HEK293 (cell line): ENCODE measurements at regions not wholly inside any gene's neighbourhood (a gene's known extent, or its start where the extent isn't known, plus 50 kb on each side); places are given as distances from the start of the nearest gene placed in this dataset.

Source experiments
- CTCF ChIA-PET: fragments of 350-600 bp; formaldehyde crosslinking; extraction: SDS; loops from one replicate; lab custom pipeline; 2021; ENCODE audit warnings: antibody characterized with exemption; lab: Yijun Ruan, JAX
- POLR2A ChIA-PET: fragments of 300-600 bp; formaldehyde crosslinking; extraction: SDS; loops from one replicate; lab custom pipeline; 2020; ENCODE audit warnings: antibody characterized with exemption, inconsistent platforms; lab: Yijun Ruan, JAX
- H3K27ac ChIP-seq: fragments of 200-500 bp; sonication (Bioruptor generic); 2 replicates; pipeline ENCODE4 v1.5.1; 2014; ENCODE audit warnings: low read depth, low read length, control low read depth, inconsistent platforms; ENCODE audit errors: extremely low read depth
- H3K36me3 ChIP-seq, 2 experiments: fragments of 200-500 bp in 1 of 2; sonication (Bioruptor generic) in 1 of 2; 1 replicate in 1 of 2; 2 replicates in 1 of 2; pipeline ENCODE4 v1.5.1; 2014 to 2017; ENCODE audit warnings: inconsistent platforms in 2 of 2, low read length in 2 of 2; ENCODE audit not compliant: control insufficient read depth in 2 of 2, insufficient read depth in 1 of 2
- H3K4me1 ChIP-seq: fragments of 200-500 bp; sonication (Bioruptor generic); 2 replicates; pipeline ENCODE4 v1.5.1; 2014; ENCODE audit warnings: mild to moderate bottlenecking, low read length, inconsistent platforms; ENCODE audit not compliant: control insufficient read depth, insufficient read depth
- H3K4me3 ChIP-seq: 2 replicates; pipeline ENCODE4 v1.5.1; 2011; ENCODE audit warnings: low read depth, mild to moderate bottlenecking, control low read depth, low read length, moderate library complexity
- H3K9me3 ChIP-seq: fragments of 200-500 bp; sonication (Bioruptor generic); 2 replicates; pipeline ENCODE4 v1.5.1; 2014; ENCODE audit warnings: low read depth, low read length, inconsistent platforms; ENCODE audit not compliant: control insufficient read depth, insufficient read depth
- BCL11A ChIP-seq: fragments of 450-650 bp; formaldehyde crosslinking; IDR thresholded peaks from 2 replicates; pipeline ENCODE4 v1.5.1; 2016; ENCODE audit warnings: low read depth, missing biosample characterization, missing genetic modification characterization
- CTCF ChIP-seq: fragments of 450-650 bp; formaldehyde crosslinking; IDR thresholded peaks from 2 replicates; pipeline ENCODE4 v1.5.1; 2016; ENCODE audit warnings: missing biosample characterization, missing genetic modification characterization
- GFI1B ChIP-seq: fragments of 450-650 bp; formaldehyde crosslinking; IDR thresholded peaks from 2 replicates; pipeline ENCODE4 v1.5.1; 2016; ENCODE audit warnings: missing biosample characterization, missing genetic modification characterization
- PRDM2 ChIP-seq: fragments of 450-650 bp; formaldehyde crosslinking; IDR thresholded peaks from 2 replicates; pipeline ENCODE4 v1.5.1; 2016; ENCODE audit warnings: missing biosample characterization, missing genetic modification characterization, borderline replicate concordance
- SCRT2 ChIP-seq: fragments of 450-650 bp; formaldehyde crosslinking; IDR thresholded peaks from 2 replicates; pipeline ENCODE4 v1.5.1; 2016; ENCODE audit warnings: missing biosample characterization, missing genetic modification characterization
- WT1 ChIP-seq: fragments of 450-650 bp; formaldehyde crosslinking; IDR thresholded peaks from 2 replicates; pipeline ENCODE4 v1.5.1; 2016; ENCODE audit warnings: missing biosample characterization, missing genetic modification characterization
- YY2 ChIP-seq: fragments of 450-650 bp; formaldehyde crosslinking; IDR thresholded peaks from 2 replicates; pipeline ENCODE4 v1.5.1; 2016; ENCODE audit warnings: missing biosample characterization, missing genetic modification characterization
- ZBTB44 ChIP-seq: fragments of 450-650 bp; IDR thresholded peaks from 2 replicates; pipeline ENCODE4 v1.5.1; 2018; ENCODE audit warnings: missing biosample characterization, mild to moderate bottlenecking, missing genetic modification characterization
- ZNF10 ChIP-seq: fragments of 450-650 bp; formaldehyde crosslinking; IDR thresholded peaks from 2 replicates; pipeline ENCODE4 v1.5.1; 2017; ENCODE audit warnings: missing biosample characterization, missing genetic modification characterization
- ZNF112 ChIP-seq: fragments of 450-650 bp; formaldehyde crosslinking; IDR thresholded peaks from 2 replicates; pipeline ENCODE4 v1.5.0; 2017; ENCODE audit warnings: missing biosample characterization, missing genetic modification characterization
- ZNF211 ChIP-seq: fragments of 450-650 bp; formaldehyde crosslinking; IDR thresholded peaks from 2 replicates; pipeline ENCODE4 v1.5.1; 2016; ENCODE audit warnings: low read depth, missing biosample characterization, missing genetic modification characterization
- ZNF280D ChIP-seq: fragments of 450-650 bp; formaldehyde crosslinking; IDR thresholded peaks from 2 replicates; pipeline ENCODE4 v1.5.1; 2016; ENCODE audit warnings: missing biosample characterization, missing genetic modification characterization
- ZNF292 ChIP-seq: fragments of 450-650 bp; formaldehyde crosslinking; IDR thresholded peaks from 2 replicates; pipeline ENCODE4 v1.5.1; 2016; ENCODE audit warnings: low read depth, missing biosample characterization, missing genetic modification characterization, borderline replicate concordance
- ZNF366 ChIP-seq: fragments of 450-650 bp; formaldehyde crosslinking; conservative IDR thresholded peaks from 2 replicates; pipeline ENCODE4 v1.5.1; 2016; ENCODE audit warnings: missing biosample characterization, missing genetic modification characterization
- ZNF416 ChIP-seq: fragments of 450-650 bp; formaldehyde crosslinking; IDR thresholded peaks from 2 replicates; pipeline ENCODE4 v1.5.1; 2016; ENCODE audit warnings: missing biosample characterization, missing genetic modification characterization
- ZNF521 ChIP-seq: fragments of 450-650 bp; formaldehyde crosslinking; IDR thresholded peaks from 2 replicates; pipeline ENCODE4 v1.5.1; 2017; ENCODE audit warnings: missing biosample characterization, mild to moderate bottlenecking, missing genetic modification characterization
- ZNF561 ChIP-seq: fragments of 450-650 bp; IDR thresholded peaks from 2 replicates; pipeline ENCODE4 v1.5.1; 2018; ENCODE audit warnings: missing biosample characterization, missing genetic modification characterization, borderline replicate concordance
- ZNF626 ChIP-seq: fragments of 450-650 bp; sonication (Bioruptor Pico); formaldehyde crosslinking; IDR thresholded peaks from 2 replicates; pipeline ENCODE4 v1.5.1; 2018; ENCODE audit warnings: missing biosample characterization, missing genetic modification characterization, inconsistent platforms
- ZNF670 ChIP-seq: fragments of 450-650 bp; formaldehyde crosslinking; IDR thresholded peaks from 2 replicates; pipeline ENCODE4 v1.5.1; 2016; ENCODE audit warnings: missing biosample characterization, missing genetic modification characterization, low read depth
- ZNF692 ChIP-seq: fragments of 450-650 bp; formaldehyde crosslinking; IDR thresholded peaks from 2 replicates; pipeline ENCODE4 v1.5.1; 2016; ENCODE audit warnings: missing biosample characterization, missing genetic modification characterization

GRCh38 chr20:2227861-2228260 is 67.9 kb upstream of the TGM3 start:
- Histone ChIP-seq H3K27ac (no peak overlapping the region), H3K4me1 (no peaks in the 10 kb centered on the region), H3K36me3 (no peaks in the 10 kb centered on the region), H3K9me3 (no peaks in the 10 kb centered on the region), H3K4me3 (no peak overlapping the region)
- POLR2A ChIA-PET: no interaction called here
- CTCF ChIA-PET: no interaction called here
- TF ChIP-seq ZNF211 (tag by site-specific recombination): no peak
- no peak for TF ChIP-seq ZNF292 (tag by site-specific recombination)
- TF ChIP-seq CTCF: no peak
- no peak for TF ChIP-seq ZNF112 (tag by site-specific recombination)
- TF ChIP-seq ZNF692: no peak
- TF ChIP-seq GFI1B (tag by site-specific recombination): no peak

GRCh38 chr20:2228926-2229325 is 66.9 kb upstream of the TGM3 start:
- Histone ChIP-seq H3K4me3 (no peak overlapping the region), H3K36me3 (no peaks in the 10 kb centered on the region), H3K4me1 (no peaks in the 10 kb centered on the region), H3K27ac (no peak overlapping the region), H3K9me3 (no peaks in the 10 kb centered on the region)
- ChIA-PET CTCF (no interaction called here), POLR2A (no interaction called here)
- TF ChIP-seq WT1 (tag by site-specific recombination): no peak
- TF ChIP-seq BCL11A (tag by site-specific recombination): no peak
- TF ChIP-seq SCRT2: no peak
- TF ChIP-seq ZNF416 (tag by site-specific recombination): no peak
- TF ChIP-seq ZNF280D (tag by site-specific recombination): no peak
- TF ChIP-seq ZNF670 (tag by site-specific recombination): no peak
- no peak for TF ChIP-seq ZNF10 (tag by site-specific recombination)
- TF ChIP-seq ZBTB44 (tag by site-specific recombination): no peak
- TF ChIP-seq ZNF561 (tag by site-specific recombination): no peak
- TF ChIP-seq ZNF626 (tag by site-specific recombination): no peak
- TF ChIP-seq ZNF366 (tag by site-specific recombination): no peak
- TF ChIP-seq ZNF521 (tag by site-specific recombination): no peak
- TF ChIP-seq YY2 (tag by site-specific recombination): no peak
- TF ChIP-seq PRDM2: no peak
